Activated T-cell treated with anti-CD3 and anti-CD28 coated beads, Interleukin-2, amount 50 U/mL, for 4 hours (primary cell): ENCODE measurements at regions not wholly inside any gene's neighbourhood (a gene's known extent, or its start where the extent isn't known, plus 50 kb on each side); places are given as distances from the start of the nearest gene placed in this dataset.

ENCODE experiments used
- ATAC-seq, 2 donors: fragments of 200-7000 bp; cut with Tn5 transposase; one replicate each; pipeline ENCODE4 v1.10.0; 2021
- DNase-seq: peaks from one replicate; pipeline ENCODE4 v3.0.0-alpha.2; 2020
- H3K27me3 Mint-ChIP-seq: one replicate; pipeline ENCODE4 v1.8.0; 2021; ENCODE audit warnings: low read depth, mixed read lengths
- H3K36me3 Mint-ChIP-seq: one replicate; pipeline ENCODE4 v1.8.0; 2022; ENCODE audit warnings: mixed read lengths; ENCODE audit not compliant: insufficient read depth
- H3K4me1 Mint-ChIP-seq: one replicate; pipeline ENCODE4 v1.8.0; 2021; ENCODE audit warnings: low read depth, mixed read lengths
- H3K4me3 Mint-ChIP-seq: one replicate; pipeline ENCODE4 v1.8.0; 2021; ENCODE audit warnings: mild to moderate bottlenecking, moderate library complexity, mixed read lengths
- H3K9me3 Mint-ChIP-seq: one replicate; pipeline ENCODE4 v1.8.0; 2021; ENCODE audit warnings: mixed read lengths

GRCh38 chr3:64318001-64318400, 92.7 kb upstream of the PRICKLE2 start:
- ATAC-seq (no peak), DNase-seq (no peak)
- Mint-ChIP-seq H3K4me1 (no peaks in the 10 kb centered on the region), H3K27me3 (no peaks in the 10 kb centered on the region), H3K9me3 (no peaks in the 10 kb centered on the region), H3K4me3 (no peak overlapping the region), H3K36me3 (no peaks in the 10 kb centered on the region)

- no peaks in the 10 kb centered on the region for H3K4me1 Mint-ChIP-seq
- ATAC-seq (no peak), DNase-seq (no peak)
- H3K4me3 Mint-ChIP-seq, result no peak overlapping the region
- no peaks in the 10 kb centered on the region for H3K27me3 Mint-ChIP-seq
- H3K36me3 Mint-ChIP-seq, result no peaks in the 10 kb centered on the region
- H3K9me3 Mint-ChIP-seq, result no peaks in the 10 kb centered on the region
These were observed 91.7 kb upstream of the PRICKLE2 start for GRCh38 chr3:64316971-64317370.

- DNase-seq (no peak), ATAC-seq (no peak)
- H3K4me3 Mint-ChIP-seq, result no peak overlapping the region
- H3K9me3 Mint-ChIP-seq, result no peaks in the 10 kb centered on the region
- H3K4me1 Mint-ChIP-seq, result no peaks in the 10 kb centered on the region
- H3K27me3 Mint-ChIP-seq, result no peaks in the 10 kb centered on the region
- no peaks in the 10 kb centered on the region for H3K36me3 Mint-ChIP-seq
These were observed 86.3 kb upstream of the PRICKLE2 start for GRCh38 chr3:64311424-64312061.

GRCh38 chr3:64308931-64309330, 83.7 kb upstream of the PRICKLE2 start:
- Mint-ChIP-seq H3K27me3 (no peaks in the 10 kb centered on the region), H3K9me3 (no peaks in the 10 kb centered on the region), H3K4me3 (no peak overlapping the region), H3K4me1 (no peaks in the 10 kb centered on the region), H3K36me3 (no peaks in the 10 kb centered on the region)
- ATAC-seq, result no peak
- DNase-seq, result no peak

- Mint-ChIP-seq H3K4me3 (no peak overlapping the region), H3K27me3 (no peaks in the 10 kb centered on the region), H3K9me3 (no peaks in the 10 kb centered on the region), H3K36me3 (no peaks in the 10 kb centered on the region), H3K4me1 (no peaks in the 10 kb centered on the region)
- DNase-seq, result no peak
- ATAC-seq, result no peak
These were observed 81.5 kb upstream of the PRICKLE2 start for GRCh38 chr3:64306745-64307144.

- H3K27me3 Mint-ChIP-seq, result no peaks in the 10 kb centered on the region
- no peak for ATAC-seq
These were observed 80.5 kb upstream of the PRICKLE2 start for GRCh38 chr3:64305731-64306130.

GRCh38 chr3:64304828-64305410, 79.7 kb upstream of the PRICKLE2 start:
- no peaks in the 10 kb centered on the region for H3K36me3 Mint-ChIP-seq
- no peaks in the 10 kb centered on the region for H3K4me1 Mint-ChIP-seq
- no peak overlapping the region for H3K4me3 Mint-ChIP-seq
- no peaks in the 10 kb centered on the region for H3K27me3 Mint-ChIP-seq
- no peak for DNase-seq
- no peak for ATAC-seq
- H3K9me3 Mint-ChIP-seq, result no peaks in the 10 kb centered on the region

More at GRCh38 chr3:64305731-64306130, 80.5 kb upstream of the PRICKLE2 start:
- Mint-ChIP-seq H3K9me3 (no peaks in the 10 kb centered on the region), H3K36me3 (no peaks in the 10 kb centered on the region), H3K4me1 (no peaks in the 10 kb centered on the region), H3K4me3 (no peak overlapping the region)
- DNase-seq, result no peak

- Mint-ChIP-seq H3K4me3 (no peak overlapping the region), H3K4me1 (no peaks in the 10 kb centered on the region), H3K9me3 (no peaks in the 10 kb centered on the region), H3K36me3 (no peaks in the 10 kb centered on the region), H3K27me3 (no peaks in the 10 kb centered on the region)
- DNase-seq (no peak), ATAC-seq (no peak)
These were observed 78.6 kb upstream of the PRICKLE2 start for GRCh38 chr3:64303881-64304280.

GRCh38 chr3:64303401-64303800, 78.1 kb upstream of the PRICKLE2 start:
- H3K4me3 Mint-ChIP-seq, result no peak overlapping the region
- no peaks in the 10 kb centered on the region for H3K9me3 Mint-ChIP-seq
- ATAC-seq, result no peak

GRCh38 chr3:64301476-64301875, 76.2 kb upstream of the PRICKLE2 start:
- peaks cover 7% of the 10 kb centered on the region for H3K9me3 Mint-ChIP-seq
- no peaks in the 10 kb centered on the region for H3K36me3 Mint-ChIP-seq
- ATAC-seq (no peak), DNase-seq (no peak)
- H3K27me3 Mint-ChIP-seq, result no peaks in the 10 kb centered on the region
- H3K4me3 Mint-ChIP-seq, result no peak overlapping the region
- no peaks in the 10 kb centered on the region for H3K4me1 Mint-ChIP-seq

More at GRCh38 chr3:64303401-64303800, 78.1 kb upstream of the PRICKLE2 start:
- no peaks in the 10 kb centered on the region for H3K36me3 Mint-ChIP-seq
- DNase-seq, result no peak
- no peaks in the 10 kb centered on the region for H3K27me3 Mint-ChIP-seq
- H3K4me1 Mint-ChIP-seq, result no peaks in the 10 kb centered on the region

- H3K4me1 Mint-ChIP-seq, result no peaks in the 10 kb centered on the region
- H3K4me3 Mint-ChIP-seq, result no peak overlapping the region
- peaks cover 7% of the 10 kb centered on the region for H3K9me3 Mint-ChIP-seq
- DNase-seq (no peak), ATAC-seq (no peak)
- H3K27me3 Mint-ChIP-seq, result no peaks in the 10 kb centered on the region
- no peaks in the 10 kb centered on the region for H3K36me3 Mint-ChIP-seq
These were observed 75.6 kb upstream of the PRICKLE2 start for GRCh38 chr3:64300790-64301423.

- Mint-ChIP-seq H3K4me1 (no peaks in the 10 kb centered on the region), H3K4me3 (no peak overlapping the region)
- no peak for ATAC-seq
These were observed 73.9 kb upstream of the PRICKLE2 start for GRCh38 chr3:64299206-64299605.

GRCh38 chr3:64297563-64297962, 72.3 kb upstream of the PRICKLE2 start:
- Mint-ChIP-seq H3K27me3 (no peaks in the 10 kb centered on the region), H3K4me1 (no peaks in the 10 kb centered on the region), H3K9me3 (peaks cover 7% of the 10 kb centered on the region), H3K36me3 (no peaks in the 10 kb centered on the region), H3K4me3 (no peak overlapping the region)
- DNase-seq (no peak), ATAC-seq (no peak)

More at GRCh38 chr3:64299206-64299605, 73.9 kb upstream of the PRICKLE2 start:
- no peaks in the 10 kb centered on the region for H3K36me3 Mint-ChIP-seq
- peaks cover 7% of the 10 kb centered on the region for H3K9me3 Mint-ChIP-seq
- no peak for DNase-seq
- H3K27me3 Mint-ChIP-seq, result no peaks in the 10 kb centered on the region

- Mint-ChIP-seq H3K4me1 (no peaks in the 10 kb centered on the region), H3K36me3 (no peaks in the 10 kb centered on the region), H3K9me3 (peaks cover 7% of the 10 kb centered on the region), H3K27me3 (no peaks in the 10 kb centered on the region), H3K4me3 (no peak overlapping the region)
- ATAC-seq, result no peak
- no peak for DNase-seq
These were observed 70.3 kb upstream of the PRICKLE2 start for GRCh38 chr3:64295594-64295993.

GRCh38 chr3:64294771-64295170, 69.5 kb upstream of the PRICKLE2 start:
- no peaks in the 10 kb centered on the region for H3K36me3 Mint-ChIP-seq
- H3K9me3 Mint-ChIP-seq, result peaks cover 7% of the 10 kb centered on the region

More at GRCh38 chr3:64294771-64295170, 69.5 kb upstream of the PRICKLE2 start:
- Mint-ChIP-seq H3K4me1 (no peaks in the 10 kb centered on the region), H3K4me3 (no peak overlapping the region), H3K27me3 (no peaks in the 10 kb centered on the region)
- no peak for ATAC-seq
- DNase-seq, result no peak
